ENCODE measurements at regions not wholly inside any gene's neighbourhood (a gene's known extent, or its start where the extent isn't known, plus 50 kb on each side); places are given as distances from the start of the nearest gene placed in this dataset.

- no peak for TF ChIP-seq CTCF (IDR thresholded peaks at IDR 0.05)
- TF ChIP-seq POLR2A (IDR thresholded peaks at IDR 0.05) = no peak
Observed at GRCh38 chr4:84179409-84179808, 319.7 kb downstream of the NKX6-1 start.

All from testis (tissue), 2 donors.